ENCODE measurements at regions not wholly inside any gene's neighbourhood (a gene's known extent, or its start where the extent isn't known, plus 50 kb on each side); places are given as distances from the start of the nearest gene placed in this dataset.

GRCh38 chr3:10678796-10679376 is 137.1 kb upstream of the SLC6A11 start:
- no peak overlapping the region for H3K4me3 ChIP-seq
- no peaks in the 10 kb centered on the region for H3K36me3 ChIP-seq
- H3K4me1 ChIP-seq, result no peaks in the 10 kb centered on the region
- H3K27ac ChIP-seq, result no peak overlapping the region
- no peaks in the 10 kb centered on the region for H3K9me3 ChIP-seq
- DNase-seq (ENCODE audit: low spot score), result no peak
- TF ChIP-seq CTCF (IDR thresholded peaks at IDR 0.05), result no peak
- no peaks in the 10 kb centered on the region for H3K27me3 ChIP-seq

GRCh38 chr3:10680796-10681195 is 135.2 kb upstream of the SLC6A11 start:
- H3K27me3 ChIP-seq, result no peaks in the 10 kb centered on the region
- no peaks in the 10 kb centered on the region for H3K36me3 ChIP-seq
- TF ChIP-seq CTCF (IDR thresholded peaks at IDR 0.05), result no peak
- H3K9me3 ChIP-seq, result no peaks in the 10 kb centered on the region
- H3K27ac ChIP-seq, result no peak overlapping the region
- no peak overlapping the region for H3K4me3 ChIP-seq
- no peak for DNase-seq (ENCODE audit: low spot score)
- H3K4me1 ChIP-seq, result no peaks in the 10 kb centered on the region

- Histone ChIP-seq H3K4me1 (no peaks in the 10 kb centered on the region), H3K36me3 (no peaks in the 10 kb centered on the region), H3K27me3 (no peaks in the 10 kb centered on the region), H3K9me3 (no peaks in the 10 kb centered on the region), H3K27ac (no peak overlapping the region), H3K4me3 (no peak overlapping the region)
- DNase-seq (ENCODE audit: low spot score), result no peak
- TF ChIP-seq CTCF (IDR thresholded peaks at IDR 0.05), result no peak
These were observed 133.3 kb upstream of the SLC6A11 start for GRCh38 chr3:10682692-10683091.

- no peaks in the 10 kb centered on the region for H3K36me3 ChIP-seq
- H3K9me3 ChIP-seq, result no peaks in the 10 kb centered on the region
- H3K4me3 ChIP-seq, result no peak overlapping the region
- no peaks in the 10 kb centered on the region for H3K4me1 ChIP-seq
- H3K27ac ChIP-seq, result no peak overlapping the region
- TF ChIP-seq CTCF (IDR thresholded peaks at IDR 0.05), result no peak
- no peak for DNase-seq (ENCODE audit: low spot score)
- no peaks in the 10 kb centered on the region for H3K27me3 ChIP-seq
These were observed 132.9 kb upstream of the SLC6A11 start for GRCh38 chr3:10683106-10683505.

GRCh38 chr3:10688126-10688525 is 127.9 kb upstream of the SLC6A11 start:
- TF ChIP-seq CTCF (IDR thresholded peaks at IDR 0.05), result no peak
- H3K4me3 ChIP-seq, result no peak overlapping the region
- no peaks in the 10 kb centered on the region for H3K4me1 ChIP-seq

GRCh38 chr3:10688548-10689172 is 127.4 kb upstream of the SLC6A11 start:
- DNase-seq (ENCODE audit: low spot score), result no peak
- no peak overlapping the region for H3K27ac ChIP-seq
- no peaks in the 10 kb centered on the region for H3K36me3 ChIP-seq
- no peaks in the 10 kb centered on the region for H3K4me1 ChIP-seq
- H3K4me3 ChIP-seq, result no peak overlapping the region
- no peak for TF ChIP-seq CTCF (IDR thresholded peaks at IDR 0.05)
- H3K27me3 ChIP-seq, result no peaks in the 10 kb centered on the region
- H3K9me3 ChIP-seq, result no peaks in the 10 kb centered on the region

More at GRCh38 chr3:10688126-10688525, 127.9 kb upstream of the SLC6A11 start:
- H3K36me3 ChIP-seq, result no peaks in the 10 kb centered on the region
- no peaks in the 10 kb centered on the region for H3K9me3 ChIP-seq
- no peak for DNase-seq (ENCODE audit: low spot score)
- H3K27me3 ChIP-seq, result no peaks in the 10 kb centered on the region
- no peak overlapping the region for H3K27ac ChIP-seq

All from right atrium auricular region (tissue), 2 donors.